ENCODE measurements at regions not wholly inside any gene's neighbourhood (a gene's known extent, or its start where the extent isn't known, plus 50 kb on each side); places are given as distances from the start of the nearest gene placed in this dataset.

GRCh38 chr1:47627016-47627415 lies 189.2 kb downstream of the FOXD2 start:
- H3K27ac Mint-ChIP-seq (ENCODE audit: unreplicated experiment) = no peak overlapping the region
- H3K4me1 Mint-ChIP-seq (ENCODE audit: unreplicated experiment) = no peaks in the 10 kb centered on the region
- no peak for TF ChIP-seq CTCF (IDR thresholded peaks at IDR 0.05; ENCODE audit: unreplicated experiment)
- H3K4me3 Mint-ChIP-seq (ENCODE audit: unreplicated experiment) = no peak overlapping the region
- H3K27me3 Mint-ChIP-seq (ENCODE audit: unreplicated experiment) = peaks cover 10% of the 10 kb centered on the region
- no peak for DNase-seq (ENCODE audit: low spot score)
- H3K9me3 Mint-ChIP-seq (ENCODE audit: unreplicated experiment) = no peaks in the 10 kb centered on the region
- H3K36me3 Mint-ChIP-seq (ENCODE audit: low read depth, unreplicated experiment) = no peaks in the 10 kb centered on the region

- Mint-ChIP-seq H3K4me3 (ENCODE audit: unreplicated experiment) (no peak overlapping the region), H3K36me3 (ENCODE audit: low read depth, unreplicated experiment) (no peaks in the 10 kb centered on the region), H3K9me3 (ENCODE audit: unreplicated experiment) (no peaks in the 10 kb centered on the region), H3K27ac (ENCODE audit: unreplicated experiment) (no peak overlapping the region), H3K27me3 (ENCODE audit: unreplicated experiment) (peaks cover 10% of the 10 kb centered on the region), H3K4me1 (ENCODE audit: unreplicated experiment) (no peaks in the 10 kb centered on the region)
- no peak for TF ChIP-seq CTCF (IDR thresholded peaks at IDR 0.05; ENCODE audit: unreplicated experiment)
- DNase-seq (ENCODE audit: low spot score) = no peak
Measured at GRCh38 chr1:47627471-47628370, 189.9 kb downstream of the FOXD2 start.

- no peak for DNase-seq (ENCODE audit: low spot score)
- H3K36me3 Mint-ChIP-seq (ENCODE audit: low read depth, unreplicated experiment) = no peaks in the 10 kb centered on the region
- H3K9me3 Mint-ChIP-seq (ENCODE audit: unreplicated experiment) = no peaks in the 10 kb centered on the region
- H3K27me3 Mint-ChIP-seq (ENCODE audit: unreplicated experiment) = peaks cover 7% of the 10 kb centered on the region
- H3K4me3 Mint-ChIP-seq (ENCODE audit: unreplicated experiment) = no peak overlapping the region
- no peaks in the 10 kb centered on the region for H3K4me1 Mint-ChIP-seq (ENCODE audit: unreplicated experiment)
- no peak for TF ChIP-seq CTCF (IDR thresholded peaks at IDR 0.05; ENCODE audit: unreplicated experiment)
- H3K27ac Mint-ChIP-seq (ENCODE audit: unreplicated experiment) = no peak overlapping the region
Measured at GRCh38 chr1:47629201-47629600, 191.4 kb downstream of the FOXD2 start.

GRCh38 chr1:47630346-47630745 lies 192.5 kb downstream of the FOXD2 start:
- TF ChIP-seq CTCF (IDR thresholded peaks at IDR 0.05; ENCODE audit: unreplicated experiment) = no peak
- Mint-ChIP-seq H3K4me3 (ENCODE audit: unreplicated experiment) (no peak overlapping the region), H3K9me3 (ENCODE audit: unreplicated experiment) (no peaks in the 10 kb centered on the region), H3K4me1 (ENCODE audit: unreplicated experiment) (no peaks in the 10 kb centered on the region), H3K36me3 (ENCODE audit: low read depth, unreplicated experiment) (no peaks in the 10 kb centered on the region), H3K27ac (ENCODE audit: unreplicated experiment) (no peak overlapping the region), H3K27me3 (ENCODE audit: unreplicated experiment) (peaks cover 7% of the 10 kb centered on the region)
- no peak for DNase-seq (ENCODE audit: low spot score)

- Mint-ChIP-seq H3K27ac (ENCODE audit: unreplicated experiment) (no peak overlapping the region), H3K4me1 (ENCODE audit: unreplicated experiment) (peaks cover 3% of the 10 kb centered on the region), H3K36me3 (ENCODE audit: low read depth, unreplicated experiment) (no peaks in the 10 kb centered on the region), H3K9me3 (ENCODE audit: unreplicated experiment) (no peaks in the 10 kb centered on the region), H3K4me3 (ENCODE audit: unreplicated experiment) (no peak overlapping the region), H3K27me3 (ENCODE audit: unreplicated experiment) (peaks cover 7% of the 10 kb centered on the region)
- DNase-seq (ENCODE audit: low spot score) = no peak
- TF ChIP-seq CTCF (IDR thresholded peaks at IDR 0.05; ENCODE audit: unreplicated experiment) = no peak
Measured at GRCh38 chr1:47631411-47631995, 193.7 kb downstream of the FOXD2 start.
